Liver (tissue), 8 donors: ENCODE measurements at regions not wholly inside any gene's neighbourhood (a gene's known extent, or its start where the extent isn't known, plus 50 kb on each side); places are given as distances from the start of the nearest gene placed in this dataset.

ENCODE experiments used
- DNase-seq: peaks from one replicate; pipeline ENCODE4 v3.0.0-alpha.2; 2017; ENCODE audit warnings: low spot score
- H3K27ac ChIP-seq, 2 donors: one replicate each; pipeline ENCODE4 v1.7.0; 2013; ENCODE audit warnings: inconsistent platforms in 2 of 2, low read length in 2 of 2, control low read depth in 1 of 2, low read depth in 1 of 2, mild to moderate bottlenecking in 1 of 2
- H3K27me3 ChIP-seq, 4 donors: one replicate each; pipeline versions ENCODE4 v1.6.1 to v1.7.0; 2013; ENCODE audit warnings: low read length in 3 of 4, inconsistent platforms in 1 of 4, mild to moderate bottlenecking in 1 of 4, moderate library complexity in 1 of 4; ENCODE audit not compliant: control insufficient read depth in 4 of 4, insufficient read depth in 4 of 4
- H3K36me3 ChIP-seq, 4 donors: one replicate each; pipeline versions ENCODE4 v1.6.1 to v1.7.0; 2013; ENCODE audit warnings: low read length in 3 of 4, mild to moderate bottlenecking in 3 of 4, low read depth in 1 of 4, moderate library complexity in 1 of 4; ENCODE audit not compliant: control insufficient read depth in 4 of 4, insufficient read depth in 3 of 4
- H3K4me1 ChIP-seq, 4 donors: one replicate each; pipeline versions ENCODE4 v1.6.1 to v1.7.0; 2013; ENCODE audit warnings: low read length in 3 of 4, mild to moderate bottlenecking in 3 of 4, moderate library complexity in 1 of 4; ENCODE audit not compliant: control insufficient read depth in 4 of 4, insufficient read depth in 4 of 4
- H3K4me3 ChIP-seq, 3 donors: one replicate each; pipeline versions ENCODE4 v1.6.1 to v1.7.0; 2013; ENCODE audit warnings: low read length in 3 of 3, control low read depth in 1 of 3, low read depth in 1 of 3, mild to moderate bottlenecking in 1 of 3
- H3K9ac ChIP-seq, 2 donors: one replicate each; pipeline ENCODE4 v1.7.0; 2013; ENCODE audit warnings: low read length in 2 of 2, mild to moderate bottlenecking in 2 of 2, moderate library complexity in 2 of 2, control low read depth in 1 of 2, low read depth in 1 of 2
- H3K9me3 ChIP-seq, 4 donors: one replicate each; pipeline versions ENCODE4 v1.6.1 to v1.7.0; 2013; ENCODE audit warnings: low read length in 3 of 4; ENCODE audit not compliant: control insufficient read depth in 4 of 4
- EGR1 ChIP-seq, 2 donors: IDR thresholded peaks; 2 replicates each; pipeline ENCODE4 v1.6.1; 2016 to 2018; ENCODE audit warnings: antibody characterized with exemption in 2 of 2, low read depth in 2 of 2
- FOXA1 ChIP-seq: IDR thresholded peaks from 2 replicates; pipeline ENCODE4 v1.6.1; 2016; ENCODE audit warnings: antibody characterized with exemption
- FOXA2 ChIP-seq: IDR thresholded peaks from 2 replicates; pipeline ENCODE4 v1.6.1; 2016; ENCODE audit warnings: antibody characterized with exemption
- GABPA ChIP-seq, 2 donors: IDR thresholded peaks in 1 of 2; conservative IDR thresholded peaks in 1 of 2; 2 replicates each; pipeline ENCODE4 v1.6.1; 2016; ENCODE audit warnings: antibody characterized with exemption in 2 of 2, mild to moderate bottlenecking in 1 of 2, moderate library complexity in 1 of 2
- HNF4A ChIP-seq, 2 donors: conservative IDR thresholded peaks; 2 replicates each; pipeline ENCODE4 v1.6.1; 2016; ENCODE audit warnings: antibody characterized with exemption in 2 of 2, mild to moderate bottlenecking in 2 of 2
- HNF4G ChIP-seq: IDR thresholded peaks from 2 replicates; pipeline ENCODE4 v1.6.1; 2016; ENCODE audit warnings: antibody characterized with exemption
- JUND ChIP-seq, 2 donors: IDR thresholded peaks; 2 replicates each; pipeline ENCODE4 v1.6.1; 2016; ENCODE audit warnings: antibody characterized with exemption in 2 of 2
- NR2F2 ChIP-seq: IDR thresholded peaks from 2 replicates; pipeline ENCODE4 v1.6.1; 2016; ENCODE audit warnings: antibody characterized with exemption
- RAD21 ChIP-seq, 2 donors: IDR thresholded peaks; 2 replicates each; pipeline ENCODE4 v1.6.1; 2016; ENCODE audit warnings: antibody characterized with exemption in 2 of 2, mild to moderate bottlenecking in 2 of 2
- RXRA ChIP-seq, 2 donors: IDR thresholded peaks; 2 replicates each; pipeline ENCODE4 v1.6.1; 2017 to 2018; ENCODE audit warnings: antibody characterized with exemption in 2 of 2, mild to moderate bottlenecking in 1 of 2
- SP1 ChIP-seq: IDR thresholded peaks from 2 replicates; pipeline ENCODE4 v1.6.1; 2018; ENCODE audit warnings: antibody characterized with exemption, mild to moderate bottlenecking
- TAF1 ChIP-seq: conservative IDR thresholded peaks from 2 replicates; pipeline ENCODE4 v1.6.1; 2016; ENCODE audit warnings: antibody characterized with exemption, mild to moderate bottlenecking
- YY1 ChIP-seq: IDR thresholded peaks from 2 replicates; pipeline ENCODE4 v1.6.1; 2016; ENCODE audit warnings: antibody characterized with exemption, mild to moderate bottlenecking
- WGBS: extraction: QIAGEN DNeasy Blood & Tissue Kit; methylation state at CpG from one replicate; pipeline ENCODE4 v1.1.7; 2013; 5-methylcytosine and 5-hydroxymethylcytosine counted together
- TF ChIP-seq, protein P1 (sequence below): IDR thresholded peaks from 2 replicates; pipeline ENCODE4 v1.6.1; 2016; ENCODE audit warnings: antibody characterized with exemption
- TF ChIP-seq, protein P2 (sequence below): IDR thresholded peaks from 2 replicates; pipeline ENCODE4 v1.6.1; 2016; ENCODE audit warnings: antibody characterized with exemption, mild to moderate bottlenecking
- TF ChIP-seq, protein P3 (sequence below): fragments of 150-350 bp; IDR thresholded peaks from 2 replicates; pipeline ENCODE4 v1.5.1; 2017; ENCODE audit warnings: improper control_type of control experiment, low read depth, low read length; ENCODE audit not compliant: missing input control
- TF ChIP-seq, protein P4 (sequence below): IDR thresholded peaks from 2 replicates; pipeline ENCODE4 v1.6.1; 2016; ENCODE audit warnings: antibody characterized with exemption
- TF ChIP-seq, protein P5 (sequence below): IDR thresholded peaks from 2 replicates; pipeline ENCODE4 v1.6.1; 2016; ENCODE audit warnings: antibody characterized with exemption
- donor health status: healthy.
- donor health status: healthy.
- donor health status: healthy.
- donor health status: healthy.
- donor health status: healthy.

DNA sequence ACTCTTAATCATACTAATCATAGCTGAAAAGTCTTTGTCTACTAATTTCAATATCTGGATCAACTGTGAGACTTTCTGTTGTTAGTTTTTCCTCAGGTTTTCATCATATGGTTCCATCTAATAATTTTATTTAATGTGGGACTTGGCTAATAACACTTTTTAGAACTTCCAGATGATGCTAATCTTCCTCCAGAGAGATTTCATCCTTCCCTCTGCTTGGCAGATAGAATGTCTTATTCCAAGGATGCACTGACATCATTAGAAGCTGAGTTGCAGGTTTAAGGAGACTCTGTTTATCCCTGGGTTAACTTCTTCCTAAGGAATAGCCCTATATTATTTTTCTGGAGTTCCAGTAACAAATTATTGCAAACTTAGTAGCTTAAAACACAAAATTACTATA, 325.6 kb downstream of the COG6 start:
- no peaks in the 10 kb centered on the region for H3K27me3 ChIP-seq
- no peak overlapping the region for H3K4me3 ChIP-seq
- H3K4me1 ChIP-seq = no peaks in the 10 kb centered on the region
- no peaks in the 10 kb centered on the region for H3K9me3 ChIP-seq
- H3K36me3 ChIP-seq = no peaks in the 10 kb centered on the region
- TF ChIP-seq EGR1 (IDR thresholded peaks at IDR 0.05; ENCODE audit: low read depth in 2 of 2) (no peak), GABPA (IDR thresholded peaks at IDR 0.05 in 1 of 2, conservative IDR thresholded peaks at IDR 0.05 in 1 of 2) (no peak), YY1 (no peak), FOXA2 (no peak), HNF4G (no peak), HNF4A (conservative IDR thresholded peaks at IDR 0.05) (no peak), JUND (IDR thresholded peaks at IDR 0.05) (no peak), FOXA1 (no peak), RAD21 (IDR thresholded peaks at IDR 0.05) (no peak), TAF1 (no peak), RXRA (IDR thresholded peaks at IDR 0.05) (no peak), NR2F2 (no peak)
- TF ChIP-seq, protein P1, sequence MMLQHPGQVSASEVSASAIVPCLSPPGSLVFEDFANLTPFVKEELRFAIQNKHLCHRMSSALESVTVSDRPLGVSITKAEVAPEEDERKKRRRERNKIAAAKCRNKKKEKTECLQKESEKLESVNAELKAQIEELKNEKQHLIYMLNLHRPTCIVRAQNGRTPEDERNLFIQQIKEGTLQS = no peak
- TF ChIP-seq, protein P2, sequence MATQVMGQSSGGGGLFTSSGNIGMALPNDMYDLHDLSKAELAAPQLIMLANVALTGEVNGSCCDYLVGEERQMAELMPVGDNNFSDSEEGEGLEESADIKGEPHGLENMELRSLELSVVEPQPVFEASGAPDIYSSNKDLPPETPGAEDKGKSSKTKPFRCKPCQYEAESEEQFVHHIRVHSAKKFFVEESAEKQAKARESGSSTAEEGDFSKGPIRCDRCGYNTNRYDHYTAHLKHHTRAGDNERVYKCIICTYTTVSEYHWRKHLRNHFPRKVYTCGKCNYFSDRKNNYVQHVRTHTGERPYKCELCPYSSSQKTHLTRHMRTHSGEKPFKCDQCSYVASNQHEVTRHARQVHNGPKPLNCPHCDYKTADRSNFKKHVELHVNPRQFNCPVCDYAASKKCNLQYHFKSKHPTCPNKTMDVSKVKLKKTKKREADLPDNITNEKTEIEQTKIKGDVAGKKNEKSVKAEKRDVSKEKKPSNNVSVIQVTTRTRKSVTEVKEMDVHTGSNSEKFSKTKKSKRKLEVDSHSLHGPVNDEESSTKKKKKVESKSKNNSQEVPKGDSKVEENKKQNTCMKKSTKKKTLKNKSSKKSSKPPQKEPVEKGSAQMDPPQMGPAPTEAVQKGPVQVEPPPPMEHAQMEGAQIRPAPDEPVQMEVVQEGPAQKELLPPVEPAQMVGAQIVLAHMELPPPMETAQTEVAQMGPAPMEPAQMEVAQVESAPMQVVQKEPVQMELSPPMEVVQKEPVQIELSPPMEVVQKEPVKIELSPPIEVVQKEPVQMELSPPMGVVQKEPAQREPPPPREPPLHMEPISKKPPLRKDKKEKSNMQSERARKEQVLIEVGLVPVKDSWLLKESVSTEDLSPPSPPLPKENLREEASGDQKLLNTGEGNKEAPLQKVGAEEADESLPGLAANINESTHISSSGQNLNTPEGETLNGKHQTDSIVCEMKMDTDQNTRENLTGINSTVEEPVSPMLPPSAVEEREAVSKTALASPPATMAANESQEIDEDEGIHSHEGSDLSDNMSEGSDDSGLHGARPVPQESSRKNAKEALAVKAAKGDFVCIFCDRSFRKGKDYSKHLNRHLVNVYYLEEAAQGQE = no peak
- TF ChIP-seq, protein P3, sequence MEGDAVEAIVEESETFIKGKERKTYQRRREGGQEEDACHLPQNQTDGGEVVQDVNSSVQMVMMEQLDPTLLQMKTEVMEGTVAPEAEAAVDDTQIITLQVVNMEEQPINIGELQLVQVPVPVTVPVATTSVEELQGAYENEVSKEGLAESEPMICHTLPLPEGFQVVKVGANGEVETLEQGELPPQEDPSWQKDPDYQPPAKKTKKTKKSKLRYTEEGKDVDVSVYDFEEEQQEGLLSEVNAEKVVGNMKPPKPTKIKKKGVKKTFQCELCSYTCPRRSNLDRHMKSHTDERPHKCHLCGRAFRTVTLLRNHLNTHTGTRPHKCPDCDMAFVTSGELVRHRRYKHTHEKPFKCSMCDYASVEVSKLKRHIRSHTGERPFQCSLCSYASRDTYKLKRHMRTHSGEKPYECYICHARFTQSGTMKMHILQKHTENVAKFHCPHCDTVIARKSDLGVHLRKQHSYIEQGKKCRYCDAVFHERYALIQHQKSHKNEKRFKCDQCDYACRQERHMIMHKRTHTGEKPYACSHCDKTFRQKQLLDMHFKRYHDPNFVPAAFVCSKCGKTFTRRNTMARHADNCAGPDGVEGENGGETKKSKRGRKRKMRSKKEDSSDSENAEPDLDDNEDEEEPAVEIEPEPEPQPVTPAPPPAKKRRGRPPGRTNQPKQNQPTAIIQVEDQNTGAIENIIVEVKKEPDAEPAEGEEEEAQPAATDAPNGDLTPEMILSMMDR = no peak
- TF ChIP-seq, protein P4, sequence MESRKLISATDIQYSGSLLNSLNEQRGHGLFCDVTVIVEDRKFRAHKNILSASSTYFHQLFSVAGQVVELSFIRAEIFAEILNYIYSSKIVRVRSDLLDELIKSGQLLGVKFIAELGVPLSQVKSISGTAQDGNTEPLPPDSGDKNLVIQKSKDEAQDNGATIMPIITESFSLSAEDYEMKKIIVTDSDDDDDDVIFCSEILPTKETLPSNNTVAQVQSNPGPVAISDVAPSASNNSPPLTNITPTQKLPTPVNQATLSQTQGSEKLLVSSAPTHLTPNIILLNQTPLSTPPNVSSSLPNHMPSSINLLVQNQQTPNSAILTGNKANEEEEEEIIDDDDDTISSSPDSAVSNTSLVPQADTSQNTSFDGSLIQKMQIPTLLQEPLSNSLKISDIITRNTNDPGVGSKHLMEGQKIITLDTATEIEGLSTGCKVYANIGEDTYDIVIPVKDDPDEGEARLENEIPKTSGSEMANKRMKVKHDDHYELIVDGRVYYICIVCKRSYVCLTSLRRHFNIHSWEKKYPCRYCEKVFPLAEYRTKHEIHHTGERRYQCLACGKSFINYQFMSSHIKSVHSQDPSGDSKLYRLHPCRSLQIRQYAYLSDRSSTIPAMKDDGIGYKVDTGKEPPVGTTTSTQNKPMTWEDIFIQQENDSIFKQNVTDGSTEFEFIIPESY = no peak
- TF ChIP-seq, protein P5, sequence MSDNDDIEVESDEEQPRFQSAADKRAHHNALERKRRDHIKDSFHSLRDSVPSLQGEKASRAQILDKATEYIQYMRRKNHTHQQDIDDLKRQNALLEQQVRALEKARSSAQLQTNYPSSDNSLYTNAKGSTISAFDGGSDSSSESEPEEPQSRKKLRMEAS = no peak
- DNase-seq = no peak
- no peak overlapping the region for H3K9ac ChIP-seq
- H3K27ac ChIP-seq = no peak overlapping the region

DNA sequence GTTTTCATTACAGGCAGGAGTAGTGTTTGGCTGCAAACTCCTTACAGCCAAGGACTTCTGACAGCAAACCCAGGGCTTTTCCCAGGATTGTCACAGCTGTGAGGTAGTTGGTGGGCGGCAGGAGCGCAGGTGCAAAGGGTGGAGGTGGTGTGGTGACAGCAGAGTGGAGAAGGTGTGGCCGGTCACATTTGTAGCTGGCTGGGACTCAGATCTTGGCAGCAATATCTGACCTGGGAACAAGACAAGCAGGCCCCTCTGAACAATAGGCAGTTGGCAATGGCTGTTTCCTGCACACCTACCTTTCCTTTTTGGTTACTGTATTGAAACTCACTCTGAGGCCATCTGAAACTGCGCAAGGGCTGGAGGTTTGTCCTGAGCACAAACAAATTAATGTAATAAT, 327.3 kb downstream of the COG6 start:
- WGBS = 88% methylated on average over 4 of the region's 4 CpGs

More for the DNA sequence above, 327.3 kb downstream of the COG6 start:
- TF ChIP-seq, protein P1 = no peak
- TF ChIP-seq FOXA2 (no peak), SP1 (no peak), RAD21 (IDR thresholded peaks at IDR 0.05) (no peak)
- no peak overlapping the region for H3K4me3 ChIP-seq
- H3K27me3 ChIP-seq = no peaks in the 10 kb centered on the region
- H3K27ac ChIP-seq = no peak overlapping the region
- no peaks in the 10 kb centered on the region for H3K9me3 ChIP-seq
- no peaks in the 10 kb centered on the region for H3K36me3 ChIP-seq
- no peak for DNase-seq
- no peaks in the 10 kb centered on the region for H3K4me1 ChIP-seq
- no peak overlapping the region for H3K9ac ChIP-seq
